Large intestine (tissue), 3 donors: ENCODE measurements at regions not wholly inside any gene's neighbourhood (a gene's known extent, or its start where the extent isn't known, plus 50 kb on each side); places are given as distances from the start of the nearest gene placed in this dataset.

ENCODE experiments used
- DNase-seq, 2 donors: peaks; one replicate each; pipeline versions ENCODE4 v3.0.0 to v3.0.0-alpha.2; 2013
- H3K27ac ChIP-seq: one replicate; pipeline ENCODE4 v1.5.1; 2013; ENCODE audit warnings: low read length
- H3K27me3 ChIP-seq: 2 replicates; pipeline ENCODE4 v1.6.1; 2013; ENCODE audit warnings: low read length; ENCODE audit not compliant: control insufficient read depth, insufficient read depth
- H3K36me3 ChIP-seq: 2 replicates; pipeline ENCODE4 v1.6.1; 2013; ENCODE audit warnings: low read length; ENCODE audit not compliant: control insufficient read depth, insufficient read depth
- H3K4me1 ChIP-seq: one replicate; pipeline ENCODE4 v1.6.1; 2013; ENCODE audit warnings: low read length; ENCODE audit not compliant: control insufficient read depth, insufficient read depth
- H3K4me3 ChIP-seq: one replicate; pipeline ENCODE4 v1.5.1; 2013; ENCODE audit warnings: low read length
- H3K9me3 ChIP-seq: one replicate; pipeline ENCODE4 v1.6.1; 2013; ENCODE audit warnings: mild to moderate bottlenecking, low read depth, low read length, moderate library complexity; ENCODE audit not compliant: control insufficient read depth
- WGBS: methylation state at CpG from one replicate; pipeline ENCODE4 v1.1.5; 2013; ENCODE audit warnings: low lambda C conversion rate; ENCODE audit not compliant: insufficient coverage; 5-methylcytosine and 5-hydroxymethylcytosine counted together

GRCh38 chr6:170212051-170212756, 78.7 kb downstream of the DLL1 start:
- no peaks in the 10 kb centered on the region for H3K36me3 ChIP-seq
- H3K4me3 ChIP-seq = no peak overlapping the region
- no peak overlapping the region for H3K27ac ChIP-seq
- DNase-seq = no peak
- no peaks in the 10 kb centered on the region for H3K4me1 ChIP-seq
- no CpG with 5 or more reads among the region's 23 CpGs for WGBS
- H3K27me3 ChIP-seq = no peaks in the 10 kb centered on the region
- H3K9me3 ChIP-seq = no peaks in the 10 kb centered on the region

- Histone ChIP-seq H3K4me1 (no peaks in the 10 kb centered on the region), H3K36me3 (no peaks in the 10 kb centered on the region), H3K27me3 (no peaks in the 10 kb centered on the region), H3K4me3 (no peak overlapping the region), H3K9me3 (no peaks in the 10 kb centered on the region), H3K27ac (no peak overlapping the region)
- no CpG with 5 or more reads among the region's 14 CpGs for WGBS
- DNase-seq = no peak
These were observed 79.4 kb downstream of the DLL1 start for GRCh38 chr6:170211404-170212025.

GRCh38 chr6:170210651-170211403, 80.1 kb downstream of the DLL1 start:
- H3K4me3 ChIP-seq = no peak overlapping the region
- H3K27me3 ChIP-seq = no peaks in the 10 kb centered on the region
- DNase-seq = no peak
- no peaks in the 10 kb centered on the region for H3K9me3 ChIP-seq
- no peak overlapping the region for H3K27ac ChIP-seq
- 100% methylated on average over 1 of the region's 11 CpGs for WGBS
- no peaks in the 10 kb centered on the region for H3K4me1 ChIP-seq
- H3K36me3 ChIP-seq = no peaks in the 10 kb centered on the region

GRCh38 chr6:170210026-170210390, 80.9 kb downstream of the DLL1 start:
- Histone ChIP-seq H3K27me3 (no peaks in the 10 kb centered on the region), H3K36me3 (no peaks in the 10 kb centered on the region), H3K27ac (no peak overlapping the region), H3K9me3 (no peaks in the 10 kb centered on the region), H3K4me1 (no peaks in the 10 kb centered on the region), H3K4me3 (no peak overlapping the region)
- DNase-seq = no peak
- WGBS = no CpG with 5 or more reads among the region's 20 CpGs

GRCh38 chr6:170209354-170210025, 81.4 kb downstream of the DLL1 start:
- no peak overlapping the region for H3K27ac ChIP-seq
- H3K36me3 ChIP-seq = no peaks in the 10 kb centered on the region
- no CpG with 5 or more reads among the region's 22 CpGs for WGBS
- H3K9me3 ChIP-seq = no peaks in the 10 kb centered on the region
- H3K27me3 ChIP-seq = no peaks in the 10 kb centered on the region
- H3K4me3 ChIP-seq = no peak overlapping the region
- H3K4me1 ChIP-seq = no peaks in the 10 kb centered on the region
- DNase-seq = no peak

- DNase-seq = no peak
- Histone ChIP-seq H3K4me1 (no peaks in the 10 kb centered on the region), H3K27ac (no peak overlapping the region), H3K36me3 (no peaks in the 10 kb centered on the region), H3K9me3 (no peaks in the 10 kb centered on the region), H3K4me3 (no peak overlapping the region), H3K27me3 (no peaks in the 10 kb centered on the region)
- WGBS = no CpG with 5 or more reads among the region's 18 CpGs
These were observed 82.1 kb downstream of the DLL1 start for GRCh38 chr6:170208651-170209353.

- WGBS = no CpG with 5 or more reads among the region's 15 CpGs
- Histone ChIP-seq H3K4me1 (no peaks in the 10 kb centered on the region), H3K27ac (no peak overlapping the region), H3K27me3 (no peaks in the 10 kb centered on the region), H3K9me3 (no peaks in the 10 kb centered on the region), H3K36me3 (no peaks in the 10 kb centered on the region), H3K4me3 (no peak overlapping the region)
- no peak for DNase-seq
These were observed 82.7 kb downstream of the DLL1 start for GRCh38 chr6:170208182-170208601.

GRCh38 chr6:170207586-170208181, 83.2 kb downstream of the DLL1 start:
- no peak for DNase-seq
- H3K36me3 ChIP-seq = no peaks in the 10 kb centered on the region
- WGBS = no CpG with 5 or more reads among the region's 10 CpGs

GRCh38 chr6:170206851-170207431, 83.9 kb downstream of the DLL1 start:
- no peak for DNase-seq
- no peak overlapping the region for H3K27ac ChIP-seq
- no peak overlapping the region for H3K4me3 ChIP-seq
- H3K36me3 ChIP-seq = no peaks in the 10 kb centered on the region
- no CpG with 5 or more reads among the region's 10 CpGs for WGBS
- H3K4me1 ChIP-seq = no peaks in the 10 kb centered on the region
- no peaks in the 10 kb centered on the region for H3K27me3 ChIP-seq
- no peaks in the 10 kb centered on the region for H3K9me3 ChIP-seq

More at GRCh38 chr6:170207586-170208181, 83.2 kb downstream of the DLL1 start:
- Histone ChIP-seq H3K4me1 (no peaks in the 10 kb centered on the region), H3K9me3 (no peaks in the 10 kb centered on the region), H3K27ac (no peak overlapping the region), H3K4me3 (no peak overlapping the region), H3K27me3 (no peaks in the 10 kb centered on the region)
